HEK293T (cell line): ENCODE measurements at regions not wholly inside any gene's neighbourhood (a gene's known extent, or its start where the extent isn't known, plus 50 kb on each side); places are given as distances from the start of the nearest gene placed in this dataset.

Experiments
- ARNT ChIP-seq: fragments of 450-650 bp; IDR thresholded peaks from 2 replicates; pipeline ENCODE4 v1.6.1; 2017; ENCODE audit warnings: mild to moderate bottlenecking
- BHLHE40 ChIP-seq: fragments of 450-650 bp; IDR thresholded peaks from 2 replicates; pipeline ENCODE4 v1.6.1; 2016; ENCODE audit warnings: mild to moderate bottlenecking, moderate library complexity, borderline replicate concordance
- CTBP1 ChIP-seq: fragments of 450-650 bp; IDR thresholded peaks from 2 replicates; pipeline ENCODE4 v1.6.1; 2016; ENCODE audit warnings: borderline replicate concordance
- FOXK2 ChIP-seq: fragments of 450-650 bp; IDR thresholded peaks from 2 replicates; pipeline ENCODE4 v1.6.1; 2016; ENCODE audit warnings: mild to moderate bottlenecking
- L3MBTL2 ChIP-seq: fragments of 450-650 bp; conservative IDR thresholded peaks from 2 replicates; pipeline ENCODE4 v1.6.1; 2016; ENCODE audit warnings: mild to moderate bottlenecking
- LEF1 ChIP-seq: fragments of 450-650 bp; IDR thresholded peaks from 2 replicates; pipeline ENCODE4 v1.6.1; 2017; ENCODE audit warnings: mild to moderate bottlenecking, borderline replicate concordance
- NFRKB ChIP-seq: fragments of 450-650 bp; IDR thresholded peaks from 2 replicates; pipeline ENCODE4 v1.6.1; 2016; ENCODE audit warnings: mild to moderate bottlenecking, moderate library complexity
- PKNOX1 ChIP-seq: fragments of 450-650 bp; IDR thresholded peaks from 2 replicates; pipeline ENCODE4 v1.6.1; 2016
- SP1 ChIP-seq: fragments of 450-650 bp; IDR thresholded peaks from 2 replicates; pipeline ENCODE4 v1.6.1; 2017
- TARDBP ChIP-seq: fragments of 450-650 bp; IDR thresholded peaks from 2 replicates; pipeline ENCODE4 v1.6.1; 2016
- ZNF384 ChIP-seq: fragments of 450-650 bp; IDR thresholded peaks from 2 replicates; pipeline ENCODE4 v1.6.1; 2016

- TF ChIP-seq SP1 (no peak), L3MBTL2 (no peak), PKNOX1 (no peak), TARDBP (no peak), FOXK2 (no peak), BHLHE40 (no peak), NFRKB (no peak), ARNT (no peak), CTBP1 (no peak), ZNF384 (no peak), LEF1 (no peak)
Observed at GRCh38 chr4:114417214-114417613, 181.4 kb upstream of the UGT8 start.
